NT2/D1 (cell line): ENCODE measurements at regions not wholly inside any gene's neighbourhood (a gene's known extent, or its start where the extent isn't known, plus 50 kb on each side); places are given as distances from the start of the nearest gene placed in this dataset.

ENCODE experiments used
- SUZ12 ChIP-seq: IDR thresholded peaks from 2 replicates; pipeline ENCODE4 v1.6.1; 2011; ENCODE audit not compliant: insufficient read length, insufficient read depth; ENCODE audit errors: extremely low read depth
- YY1 ChIP-seq: IDR thresholded peaks from 2 replicates; pipeline ENCODE4 v1.6.1; 2011; ENCODE audit not compliant: insufficient read length, insufficient read depth
- ZNF274 ChIP-seq: IDR thresholded peaks from 2 replicates; pipeline ENCODE4 v1.6.1; 2011; ENCODE audit warnings: mild to moderate bottlenecking, low read depth, low read length

- no peak for TF ChIP-seq SUZ12
- no peak for TF ChIP-seq ZNF274
- TF ChIP-seq YY1: no peak
Measured at GRCh38 chr16:65422934-65423333, 301.1 kb upstream of the CDH11 start.
